Right lobe of liver (tissue), 6 donors: ENCODE measurements at regions not wholly inside any gene's neighbourhood (a gene's known extent, or its start where the extent isn't known, plus 50 kb on each side); places are given as distances from the start of the nearest gene placed in this dataset.

Experiments used
- ATAC-seq, 4 donors: fragments of 200-7000 bp; cut with Tn5 transposase; one replicate each; pipeline ENCODE4 v1.9.1; 2020; ENCODE audit warnings: mild to moderate bottlenecking in 4 of 4, moderate library complexity in 4 of 4
- DNase-seq, 3 donors: peaks; one replicate each; pipeline ENCODE4 v3.0.0-alpha.2; 2020
- H3K27ac ChIP-seq, 3 donors: fragments of 200-600 bp; one replicate each; pipeline ENCODE4 v1.8.0; 2022
- H3K27me3 ChIP-seq, 2 donors: fragments of 200-600 bp; one replicate each; pipeline ENCODE4 v1.8.0; 2022
- H3K36me3 ChIP-seq, 4 donors: fragments of 200-600 bp; sonication (generic) in 1 of 4; one replicate each; pipeline versions ENCODE4 v1.5.1 to v1.8.0; 2017 to 2022; ENCODE audit warnings: control low read depth in 1 of 4
- H3K4me1 ChIP-seq, 4 donors: fragments of 200-600 bp; sonication (generic) in 1 of 4; one replicate each; pipeline versions ENCODE4 v1.5.1 to v1.8.0; 2017 to 2022; ENCODE audit warnings: control low read depth in 1 of 4
- H3K4me3 ChIP-seq, 3 donors: fragments of 200-600 bp; one replicate each; pipeline ENCODE4 v1.8.0; 2022
- H3K9me3 ChIP-seq, 4 donors: fragments of 200-600 bp; sonication (generic) in 1 of 4; one replicate each; pipeline versions ENCODE4 v1.5.1 to v1.8.0; 2017 to 2022; ENCODE audit warnings: control low read depth in 1 of 4
- CTCF ChIP-seq, 4 donors: fragments of 200-600 bp in 3 of 4; fragments of 450-650 bp in 1 of 4; IDR thresholded peaks; one replicate each; pipeline versions ENCODE4 v1.5.1 to v1.8.0; 2016 to 2022; ENCODE audit warnings: antibody characterized with exemption in 4 of 4, mild to moderate bottlenecking in 2 of 4
- POLR2A ChIP-seq: fragments of 450-650 bp; IDR thresholded peaks from one replicate; pipeline ENCODE4 v1.6.1; 2017; ENCODE audit warnings: antibody characterized with exemption, mild to moderate bottlenecking
- WGBS: methylation state at CpG from one replicate; pipeline ENCODE4 v1.1.6; 2018; ENCODE audit warnings: low coverage, low lambda C conversion rate; ENCODE audit not compliant: insufficient coverage; ENCODE audit errors: missing lambda C conversion rate; 5-methylcytosine and 5-hydroxymethylcytosine counted together
- intact Hi-C, 2 donors: fragments of 100-400 bp; cut with DNase I; formaldehyde crosslinking; loops; one replicate each; pipeline versions ENCODE4 v1.11.2 to v1.14.1; 2022
- donor health status: DM: no; HTN: yes; CAD: no.
- donor health status: DM: no; HTN: no; CAD: no.
- donor health status: DM: no; HTN: no; CAD: no.
- donor health status: DM: no; HTN: yes; CAD: no.
- donor health status: DM: no; HTN: yes; CAD: no.

GRCh38 chrX:5568934-5569333 lies 659.7 kb downstream of the NLGN4X start:
- Histone ChIP-seq H3K36me3 (no peaks in the 10 kb centered on the region), H3K4me1 (no peaks in the 10 kb centered on the region), H3K27ac (no peak overlapping the region), H3K4me3 (no peak overlapping the region), H3K27me3 (no peaks in the 10 kb centered on the region), H3K9me3 (no peaks in the 10 kb centered on the region)
- intact Hi-C loops, result no loop called here
- DNase-seq, result no peak
- 40% methylated on average over 3 of the region's 3 CpGs for WGBS
- no peak for TF ChIP-seq CTCF (IDR thresholded peaks at IDR 0.05)
- no peak for TF ChIP-seq POLR2A
- ATAC-seq, result no peak

DNA sequence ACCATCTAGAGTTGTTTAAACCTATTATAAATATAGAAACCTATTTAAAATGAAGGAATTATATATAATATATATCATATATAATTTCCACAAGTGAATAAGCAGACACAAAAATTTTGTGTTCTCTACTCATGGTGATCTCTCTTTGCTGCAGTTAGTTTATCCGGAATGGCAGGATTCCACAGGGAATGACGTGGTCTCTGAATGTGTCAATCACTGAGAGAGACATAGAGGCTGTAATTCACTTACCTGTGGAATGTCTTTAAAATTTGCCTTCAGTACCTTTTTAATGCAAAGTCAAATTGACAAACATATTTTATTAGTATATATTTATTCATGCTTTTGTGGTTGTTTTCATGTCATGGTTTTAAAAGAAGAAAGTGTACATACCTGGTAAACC lies 669.3 kb downstream of the NLGN4X start:
- H3K36me3 ChIP-seq, result no peaks in the 10 kb centered on the region
- intact Hi-C loops, result no loop called here
- H3K27ac ChIP-seq, result no peak overlapping the region
- no peak for ATAC-seq
- no peaks in the 10 kb centered on the region for H3K4me1 ChIP-seq
- no peaks in the 10 kb centered on the region for H3K27me3 ChIP-seq
- no peak for TF ChIP-seq POLR2A
- TF ChIP-seq CTCF (IDR thresholded peaks at IDR 0.05), result no peak
- no peak for DNase-seq
- WGBS, result 48% methylated on average over 2 of the region's 2 CpGs
- no peak overlapping the region for H3K4me3 ChIP-seq
- H3K9me3 ChIP-seq, result no peaks in the 10 kb centered on the region

DNA sequence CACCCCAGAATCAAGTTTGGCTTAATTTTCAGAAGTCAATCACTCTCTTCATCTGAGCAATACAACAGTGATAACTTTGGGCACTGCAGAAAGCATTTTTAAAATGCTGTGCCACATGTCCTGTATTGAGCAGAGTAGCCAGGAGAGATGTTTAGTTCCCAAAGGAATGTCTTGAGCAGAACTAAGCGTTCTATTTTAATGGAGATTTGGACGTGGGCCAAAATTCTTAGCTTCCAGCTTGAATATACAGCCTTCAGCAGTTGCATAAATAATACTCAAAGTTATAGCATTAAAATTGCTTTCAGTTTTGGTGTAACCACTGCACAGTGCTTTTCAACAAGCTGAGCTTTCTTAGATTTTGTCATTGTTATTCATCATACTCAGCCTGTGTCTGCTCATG lies 679.2 kb downstream of the NLGN4X start:
- 21% methylated on average over 2 of the region's 2 CpGs for WGBS
- no peak overlapping the region for H3K4me3 ChIP-seq
- ATAC-seq, result no peak

DNA sequence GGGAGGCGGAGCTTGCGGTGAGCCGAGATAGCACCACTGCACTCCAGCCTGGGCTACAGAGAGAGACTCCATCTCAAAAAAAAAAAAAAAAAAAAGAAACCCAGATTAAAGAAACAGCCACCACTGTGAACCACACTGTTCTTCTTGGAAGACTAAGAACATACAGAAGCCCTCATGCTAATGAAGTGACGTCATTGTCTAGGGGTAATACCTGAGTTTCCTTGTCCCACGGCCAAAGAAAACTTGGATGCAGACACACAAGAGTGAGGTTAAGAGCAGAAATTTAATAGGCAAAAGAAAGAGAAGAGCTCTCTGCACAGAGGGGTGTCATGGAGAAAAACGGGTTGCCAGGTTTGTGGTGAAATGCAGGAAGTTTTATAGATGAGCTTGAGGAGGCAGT lies 691.6 kb downstream of the NLGN4X start:
- TF ChIP-seq POLR2A, result no peak
- Histone ChIP-seq H3K4me1 (no peaks in the 10 kb centered on the region), H3K27ac (no peak overlapping the region), H3K36me3 (no peaks in the 10 kb centered on the region), H3K27me3 (peaks cover 0 to 3% of the 10 kb centered on the region in 2 donors), H3K4me3 (no peak overlapping the region), H3K9me3 (no peaks in the 10 kb centered on the region)
- intact Hi-C loops, result no loop called here
- WGBS, result 53% methylated on average over 6 of the region's 6 CpGs
- DNase-seq (no peak), ATAC-seq (no peak)

More for the DNA sequence above, 679.2 kb downstream of the NLGN4X start:
- TF ChIP-seq POLR2A, result no peak
- no peak for TF ChIP-seq CTCF (IDR thresholded peaks at IDR 0.05)
- H3K27ac ChIP-seq, result no peak overlapping the region
- intact Hi-C loops, result no loop called here
- H3K36me3 ChIP-seq, result no peaks in the 10 kb centered on the region
- H3K9me3 ChIP-seq, result no peaks in the 10 kb centered on the region
- no peak for DNase-seq
- no peaks in the 10 kb centered on the region for H3K4me1 ChIP-seq
- no peaks in the 10 kb centered on the region for H3K27me3 ChIP-seq

DNA sequence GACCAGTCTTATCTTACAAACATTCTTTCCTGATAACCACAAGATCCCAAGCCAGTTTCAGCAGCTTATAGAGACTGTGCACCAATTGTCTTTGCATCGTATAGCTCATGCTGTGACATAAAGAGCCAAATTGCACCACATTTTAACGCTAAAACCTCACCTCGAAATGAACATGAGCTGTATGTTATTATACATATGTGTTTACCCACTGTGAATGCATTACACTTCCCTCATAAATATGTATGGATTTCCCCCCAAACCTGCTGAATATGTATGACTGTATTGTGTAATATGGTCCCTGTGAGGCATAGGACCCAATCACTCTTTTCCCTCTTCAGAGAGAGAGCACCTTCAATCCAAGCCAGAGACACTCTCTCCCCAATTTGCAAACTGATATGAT lies 692.4 kb downstream of the NLGN4X start:
- intact Hi-C loops, result no loop called here
- H3K4me3 ChIP-seq, result no peak overlapping the region
- no peaks in the 10 kb centered on the region for H3K9me3 ChIP-seq
- H3K27me3 ChIP-seq, result peaks cover 0 to 3% of the 10 kb centered on the region in 2 donors
- H3K4me1 ChIP-seq, result no peaks in the 10 kb centered on the region
- H3K27ac ChIP-seq, result no peak overlapping the region
- H3K36me3 ChIP-seq, result no peaks in the 10 kb centered on the region
- DNase-seq, result no peak
- TF ChIP-seq POLR2A (no peak), CTCF (IDR thresholded peaks at IDR 0.05) (no peak)
- ATAC-seq, result no peak
- 51% methylated on average over 3 of the region's 3 CpGs for WGBS
